ENCODE measurements at regions not wholly inside any gene's neighbourhood (a gene's known extent, or its start where the extent isn't known, plus 50 kb on each side); places are given as distances from the start of the nearest gene placed in this dataset.

- intact Hi-C loops (cut with micrococcal nuclease): no loop called here
- H3K9me3 ChIP-seq (replicated peaks): no peaks in the 10 kb centered on the region
- H3K27ac ChIP-seq (replicated peaks): no peak overlapping the region
- TF ChIP-seq CTCF (IDR thresholded peaks at IDR 0.05; ENCODE audit: borderline replicate concordance): no peak
- H3K4me1 ChIP-seq: no peaks in the 10 kb centered on the region
- no peak overlapping the region for H3K4me3 ChIP-seq
- H3K27me3 ChIP-seq (ENCODE audit: low read depth): no peaks in the 10 kb centered on the region
- no peaks in the 10 kb centered on the region for H3K36me3 ChIP-seq
- DNase-seq: no peak
Measured at GRCh38 chr5:89287964-89288363, 405.0 kb upstream of the MEF2C start.

- Histone ChIP-seq H3K9me3 (replicated peaks) (no peaks in the 10 kb centered on the region), H3K36me3 (no peaks in the 10 kb centered on the region), H3K27ac (replicated peaks) (no peak overlapping the region), H3K4me3 (no peak overlapping the region), H3K4me1 (no peaks in the 10 kb centered on the region), H3K27me3 (ENCODE audit: low read depth) (no peaks in the 10 kb centered on the region)
- intact Hi-C loops (cut with micrococcal nuclease): no loop called here
- TF ChIP-seq CTCF (IDR thresholded peaks at IDR 0.05; ENCODE audit: borderline replicate concordance): no peak
- no peak for DNase-seq
Measured at GRCh38 chr5:89286320-89286719, 403.3 kb upstream of the MEF2C start.

- H3K4me1 ChIP-seq: no peaks in the 10 kb centered on the region
- intact Hi-C loops (cut with micrococcal nuclease): no loop called here
Measured at GRCh38 chr5:89283728-89284493, 400.9 kb upstream of the MEF2C start.

GRCh38 chr5:89282554-89283510 lies 399.8 kb upstream of the MEF2C start:
- Histone ChIP-seq H3K27me3 (ENCODE audit: low read depth) (no peaks in the 10 kb centered on the region), H3K4me1 (no peaks in the 10 kb centered on the region), H3K9me3 (replicated peaks) (no peaks in the 10 kb centered on the region), H3K4me3 (no peak overlapping the region), H3K27ac (replicated peaks) (no peak overlapping the region), H3K36me3 (no peaks in the 10 kb centered on the region)
- TF ChIP-seq CTCF (IDR thresholded peaks at IDR 0.05; ENCODE audit: borderline replicate concordance): no peak
- no peak for DNase-seq
- intact Hi-C loops (cut with micrococcal nuclease): no loop called here

More at GRCh38 chr5:89283728-89284493, 400.9 kb upstream of the MEF2C start:
- Histone ChIP-seq H3K36me3 (no peaks in the 10 kb centered on the region), H3K9me3 (replicated peaks) (no peaks in the 10 kb centered on the region), H3K27me3 (ENCODE audit: low read depth) (no peaks in the 10 kb centered on the region), H3K4me3 (no peak overlapping the region), H3K27ac (replicated peaks) (no peak overlapping the region)
- DNase-seq: no peak
- TF ChIP-seq CTCF (IDR thresholded peaks at IDR 0.05; ENCODE audit: borderline replicate concordance): no peak

GRCh38 chr5:89281766-89282553 lies 399.0 kb upstream of the MEF2C start:
- DNase-seq: no peak
- Histone ChIP-seq H3K4me3 (no peak overlapping the region), H3K27me3 (ENCODE audit: low read depth) (no peaks in the 10 kb centered on the region), H3K9me3 (replicated peaks) (no peaks in the 10 kb centered on the region), H3K4me1 (no peaks in the 10 kb centered on the region), H3K36me3 (no peaks in the 10 kb centered on the region), H3K27ac (replicated peaks) (no peak overlapping the region)
- intact Hi-C loops (cut with micrococcal nuclease): no loop called here
- TF ChIP-seq CTCF (IDR thresholded peaks at IDR 0.05; ENCODE audit: borderline replicate concordance): no peak

All from left ventricle myocardium inferior (tissue), 1 donor.